ENCODE measurements at regions not wholly inside any gene's neighbourhood (a gene's known extent, or its start where the extent isn't known, plus 50 kb on each side); places are given as distances from the start of the nearest gene placed in this dataset.

DNA sequence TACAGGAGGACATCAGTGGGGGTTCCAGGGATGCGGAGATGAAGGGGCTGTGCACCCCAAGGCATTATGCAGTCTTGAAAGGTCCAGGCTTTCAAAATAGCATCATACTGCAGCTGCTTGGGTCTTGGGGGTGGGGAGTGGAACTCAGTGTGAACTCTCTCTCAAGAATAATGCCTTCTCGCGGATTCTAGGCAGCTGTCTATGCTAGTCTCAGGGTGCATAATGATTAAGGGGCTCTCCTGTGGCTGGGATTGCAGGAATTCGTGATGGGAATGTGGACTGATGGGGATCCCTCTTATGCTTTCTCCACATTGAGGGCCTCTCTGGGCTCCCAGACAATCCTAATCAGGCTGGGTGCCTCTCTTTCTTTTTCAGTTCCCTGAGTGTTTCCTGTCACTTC lies 172.2 kb upstream of the ARHGAP24 start:
- no peak overlapping the region for H3K4me3 ChIP-seq
- TF ChIP-seq, protein P1, sequence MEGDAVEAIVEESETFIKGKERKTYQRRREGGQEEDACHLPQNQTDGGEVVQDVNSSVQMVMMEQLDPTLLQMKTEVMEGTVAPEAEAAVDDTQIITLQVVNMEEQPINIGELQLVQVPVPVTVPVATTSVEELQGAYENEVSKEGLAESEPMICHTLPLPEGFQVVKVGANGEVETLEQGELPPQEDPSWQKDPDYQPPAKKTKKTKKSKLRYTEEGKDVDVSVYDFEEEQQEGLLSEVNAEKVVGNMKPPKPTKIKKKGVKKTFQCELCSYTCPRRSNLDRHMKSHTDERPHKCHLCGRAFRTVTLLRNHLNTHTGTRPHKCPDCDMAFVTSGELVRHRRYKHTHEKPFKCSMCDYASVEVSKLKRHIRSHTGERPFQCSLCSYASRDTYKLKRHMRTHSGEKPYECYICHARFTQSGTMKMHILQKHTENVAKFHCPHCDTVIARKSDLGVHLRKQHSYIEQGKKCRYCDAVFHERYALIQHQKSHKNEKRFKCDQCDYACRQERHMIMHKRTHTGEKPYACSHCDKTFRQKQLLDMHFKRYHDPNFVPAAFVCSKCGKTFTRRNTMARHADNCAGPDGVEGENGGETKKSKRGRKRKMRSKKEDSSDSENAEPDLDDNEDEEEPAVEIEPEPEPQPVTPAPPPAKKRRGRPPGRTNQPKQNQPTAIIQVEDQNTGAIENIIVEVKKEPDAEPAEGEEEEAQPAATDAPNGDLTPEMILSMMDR (IDR thresholded peaks at IDR 0.05): no peak
- no peaks in the 10 kb centered on the region for H3K9me3 ChIP-seq
- H3K9ac ChIP-seq (ENCODE audit: low read depth in 2 of 2, low read length in 2 of 2): no peak overlapping the region
- no peak for DNase-seq
- intact Hi-C loops (cut with DNase I): no loop called here
- H3K36me3 ChIP-seq: no peaks in the 10 kb centered on the region
- no peak overlapping the region for H3K27ac ChIP-seq
- no peaks in the 10 kb centered on the region for H3K4me1 ChIP-seq
- H3K27me3 ChIP-seq: no peaks in the 10 kb centered on the region

DNA sequence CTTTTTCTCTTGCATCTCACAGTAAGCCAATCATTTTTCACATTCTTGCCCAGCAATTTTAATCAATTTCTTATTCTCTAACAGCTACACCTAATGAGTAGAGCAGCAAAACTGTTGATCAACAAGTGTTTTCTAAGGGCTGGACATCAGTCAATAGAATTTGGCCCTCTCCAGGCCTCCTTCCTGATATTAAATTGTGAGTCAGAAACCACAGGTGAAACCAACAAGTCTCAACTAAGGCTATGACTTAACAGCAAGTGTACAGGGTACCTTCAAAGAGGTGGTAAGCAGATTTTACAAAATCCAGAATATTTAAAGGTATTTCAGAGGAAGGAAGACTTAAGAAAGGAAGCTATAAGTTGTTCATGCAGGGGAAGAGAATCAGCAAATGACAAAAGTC lies 156.5 kb upstream of the ARHGAP24 start:
- no peak overlapping the region for H3K4me3 ChIP-seq
- no peaks in the 10 kb centered on the region for H3K27me3 ChIP-seq
- intact Hi-C loops (cut with DNase I): no loop called here
- DNase-seq: no peak
- TF ChIP-seq, protein P1 (IDR thresholded peaks at IDR 0.05): no peak
- no peak overlapping the region for H3K9ac ChIP-seq (ENCODE audit: low read depth in 2 of 2, low read length in 2 of 2)
- no peaks in the 10 kb centered on the region for H3K36me3 ChIP-seq
- no peaks in the 10 kb centered on the region for H3K9me3 ChIP-seq
- H3K27ac ChIP-seq: no peak overlapping the region
- H3K4me1 ChIP-seq: no peaks in the 10 kb centered on the region

DNA sequence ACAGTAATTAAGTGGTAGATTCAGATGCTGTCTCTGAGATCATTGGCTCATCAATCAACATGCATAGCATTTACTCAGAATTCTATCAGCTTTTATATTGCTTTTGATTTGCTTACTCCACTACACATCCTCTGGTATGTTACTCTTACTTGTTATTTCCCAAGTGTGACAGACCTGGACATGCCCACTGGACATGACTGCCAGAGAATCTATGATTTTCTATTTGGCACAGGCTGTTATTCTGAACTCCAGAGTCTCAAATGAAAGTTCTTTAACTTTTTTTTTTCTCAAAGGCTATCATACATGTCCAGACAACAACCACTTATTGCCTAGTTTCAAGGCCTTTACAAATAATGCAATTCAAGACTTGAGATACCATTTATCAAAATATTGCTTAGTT lies 116.1 kb upstream of the ARHGAP24 start:
- Histone ChIP-seq H3K9me3 (no peaks in the 10 kb centered on the region), H3K27me3 (no peaks in the 10 kb centered on the region), H3K9ac (ENCODE audit: low read depth in 2 of 2, low read length in 2 of 2) (no peak overlapping the region), H3K36me3 (no peaks in the 10 kb centered on the region), H3K4me3 (no peak overlapping the region), H3K27ac (no peak overlapping the region), H3K4me1 (no peaks in the 10 kb centered on the region)
- intact Hi-C loops (cut with DNase I): no loop called here
- DNase-seq: no peak
- TF ChIP-seq, protein P1 (IDR thresholded peaks at IDR 0.05): no peak

DNA sequence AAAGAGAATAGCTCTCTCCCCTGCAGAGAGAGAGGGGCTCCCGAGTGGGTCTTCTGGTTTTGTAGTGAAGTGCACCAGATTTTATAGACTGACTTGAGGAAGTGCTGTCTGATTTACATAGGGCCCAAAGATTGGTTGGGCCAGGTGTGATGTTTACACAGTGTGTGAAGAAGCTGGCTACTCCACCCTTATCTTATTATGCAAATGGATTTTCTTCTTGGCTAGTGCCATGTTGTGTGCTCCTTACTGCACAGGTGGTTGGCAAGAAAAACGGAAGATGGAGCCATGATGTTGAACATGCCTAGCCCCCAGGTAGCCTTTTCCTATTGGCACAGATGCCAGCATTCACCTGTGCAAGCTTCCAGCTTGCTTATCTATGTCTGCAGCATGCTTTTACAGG lies 112.4 kb upstream of the ARHGAP24 start:
- Histone ChIP-seq H3K4me1 (no peaks in the 10 kb centered on the region), H3K36me3 (no peaks in the 10 kb centered on the region), H3K9me3 (no peaks in the 10 kb centered on the region), H3K27me3 (no peaks in the 10 kb centered on the region), H3K4me3 (no peak overlapping the region), H3K27ac (no peak overlapping the region), H3K9ac (ENCODE audit: low read depth in 2 of 2, low read length in 2 of 2) (no peak overlapping the region)
- TF ChIP-seq, protein P1 (IDR thresholded peaks at IDR 0.05): no peak
- intact Hi-C loops (cut with DNase I): no loop called here
- no peak for DNase-seq

DNA sequence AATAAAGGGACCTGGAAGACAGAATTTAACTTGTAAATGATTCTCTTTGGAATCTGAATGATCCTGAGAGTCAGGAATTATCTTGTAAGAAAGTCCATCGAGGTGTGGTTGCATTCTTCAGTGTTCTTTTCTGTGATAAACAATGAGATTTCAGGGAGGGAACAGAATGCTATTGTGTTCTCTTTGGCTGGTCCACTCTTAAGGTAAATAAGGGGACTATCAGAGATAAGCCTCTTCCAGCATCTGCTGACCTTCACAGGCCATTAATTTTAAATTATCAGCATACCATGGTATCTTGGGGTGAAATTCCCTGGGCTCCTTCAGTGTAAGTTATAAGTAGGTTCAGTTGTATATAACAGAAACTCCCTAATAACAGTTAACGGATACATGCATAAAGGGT lies 107.1 kb upstream of the ARHGAP24 start:
- Histone ChIP-seq H3K27me3 (no peaks in the 10 kb centered on the region), H3K36me3 (no peaks in the 10 kb centered on the region), H3K9me3 (no peaks in the 10 kb centered on the region), H3K4me1 (no peaks in the 10 kb centered on the region), H3K9ac (ENCODE audit: low read depth in 2 of 2, low read length in 2 of 2) (no peak overlapping the region), H3K4me3 (no peak overlapping the region), H3K27ac (no peak overlapping the region)
- DNase-seq: no peak
- TF ChIP-seq, protein P1 (IDR thresholded peaks at IDR 0.05): no peak
- intact Hi-C loops (cut with DNase I): no loop called here

DNA sequence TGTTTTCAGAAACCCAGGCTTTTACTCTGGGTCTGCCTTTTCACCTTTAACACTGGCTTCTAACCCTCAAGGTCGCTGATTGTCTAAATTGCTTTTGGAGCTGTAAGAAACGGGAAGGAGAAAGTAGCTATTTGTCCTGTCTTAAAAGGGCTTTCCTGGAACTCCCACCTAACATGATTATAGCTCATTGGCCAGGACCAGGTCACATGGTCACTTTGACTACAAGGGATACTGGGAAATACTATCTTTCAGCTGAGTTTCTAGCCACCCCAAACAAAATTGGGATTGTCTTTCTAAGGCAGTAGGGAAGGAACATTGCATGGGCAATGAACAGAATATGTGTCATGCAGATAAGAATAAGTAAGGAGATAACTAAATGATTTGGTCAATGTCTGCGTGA lies 106.7 kb upstream of the ARHGAP24 start:
- no peak for DNase-seq
- TF ChIP-seq, protein P1 (IDR thresholded peaks at IDR 0.05): no peak
- Histone ChIP-seq H3K27me3 (no peaks in the 10 kb centered on the region), H3K36me3 (no peaks in the 10 kb centered on the region), H3K4me1 (no peaks in the 10 kb centered on the region), H3K27ac (no peak overlapping the region), H3K9me3 (no peaks in the 10 kb centered on the region), H3K4me3 (no peak overlapping the region), H3K9ac (ENCODE audit: low read depth in 2 of 2, low read length in 2 of 2) (no peak overlapping the region)
- intact Hi-C loops (cut with DNase I): no loop called here

All from colonic mucosa (tissue), 4 donors.